Testis (tissue), 2 donors: ENCODE measurements at regions not wholly inside any gene's neighbourhood (a gene's known extent, or its start where the extent isn't known, plus 50 kb on each side); places are given as distances from the start of the nearest gene placed in this dataset.

Source experiments
- CTCF ChIP-seq, 3 experiments: fragments of 450-650 bp in 2 of 3; fragments of 200-600 bp in 1 of 3; sonication (generic) in 1 of 3; IDR thresholded peaks; one replicate each; pipeline ENCODE4 v1.5.1; 2016 to 2019; ENCODE audit warnings: antibody characterized with exemption in 3 of 3, mild to moderate bottlenecking in 2 of 3, moderate library complexity in 1 of 3
- POLR2A ChIP-seq: fragments of 450-650 bp; IDR thresholded peaks from one replicate; pipeline ENCODE4 v1.6.1; 2017; ENCODE audit warnings: antibody characterized with exemption, mild to moderate bottlenecking, moderate library complexity

- no peak for TF ChIP-seq CTCF (IDR thresholded peaks at IDR 0.05)
- no peak for TF ChIP-seq POLR2A
Observed at GRCh38 chr13:81058211-81058915, 717.4 kb upstream of the SPRY2 start.
